Activated CD4-positive, alpha-beta T cell treated with anti-CD3 and anti-CD28 coated beads, Interleukin-10, Interleukin-2, amounts not matched to agents 100 ng/mL and 50 ng/mL, durations not matched to agents 16 hours and 8 hours (primary cell): ENCODE measurements at regions not wholly inside any gene's neighbourhood (a gene's known extent, or its start where the extent isn't known, plus 50 kb on each side); places are given as distances from the start of the nearest gene placed in this dataset.
"Not testable (repeated sequence)": the region's sequence is repeated elsewhere in the genome, so short reads cannot be mapped to it uniquely, and the experiment has no call there.

Experiments used
- DNase-seq: peaks from one replicate; pipeline ENCODE4 v3.0.0-alpha.2; 2020

DNA sequence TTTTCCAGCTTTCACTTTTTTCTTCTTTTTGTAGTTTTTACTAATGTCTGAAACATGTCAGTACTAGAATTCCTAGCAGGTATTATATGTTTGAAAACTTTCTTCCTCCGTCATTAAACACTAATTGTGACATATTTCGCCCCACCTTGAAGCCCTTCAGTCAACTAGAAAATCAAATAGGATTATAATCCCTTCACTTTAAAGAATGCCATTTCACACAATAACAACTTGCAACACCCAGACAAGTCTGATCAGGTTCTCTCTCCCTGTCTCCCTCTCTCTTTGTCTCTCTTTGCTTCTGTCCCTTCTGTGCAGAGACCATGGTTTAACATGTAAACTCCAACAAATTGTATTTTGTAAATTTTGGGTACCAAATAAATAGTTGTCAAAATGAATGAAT, 373.5 kb downstream of the SEMA3D start:
- no peak for DNase-seq

DNA sequence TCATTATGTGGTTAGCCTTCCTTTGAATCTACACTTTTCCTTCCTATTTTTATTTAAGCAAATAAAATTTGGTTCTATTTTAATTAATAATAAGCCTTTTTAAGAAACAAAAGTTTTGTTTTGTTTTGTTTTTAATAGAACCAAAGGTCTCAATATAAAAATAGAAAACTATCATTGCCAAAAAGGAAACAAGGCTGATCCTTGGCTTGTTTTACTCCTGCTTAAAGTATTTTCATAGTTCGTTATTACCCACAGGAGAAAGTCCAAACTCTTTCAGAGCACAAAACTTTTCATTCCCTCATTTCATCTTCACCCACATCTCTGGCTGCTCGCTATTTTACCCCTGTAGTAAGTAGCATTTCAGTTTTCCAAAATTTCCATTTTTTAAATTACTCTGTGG, 374.8 kb downstream of the SEMA3D start:
- DNase-seq: no peak

DNA sequence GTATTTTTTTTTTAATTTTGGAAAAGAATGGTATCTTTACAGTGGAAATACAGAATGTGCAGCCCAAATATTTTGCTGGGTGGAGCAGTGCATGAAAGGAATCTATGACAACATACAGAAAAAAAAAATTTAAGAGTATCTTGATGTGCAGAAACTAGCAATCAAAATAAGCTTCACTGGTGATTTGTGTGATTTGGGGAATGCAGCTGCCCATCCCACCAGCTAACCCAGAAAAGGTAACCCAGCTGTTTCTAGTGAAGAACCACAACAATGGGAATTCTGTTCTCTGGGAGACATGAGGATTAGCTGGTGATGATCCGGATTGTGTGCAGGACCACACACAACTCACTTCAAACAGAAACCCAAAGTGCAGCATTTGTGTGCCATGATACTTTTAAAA, 375.5 kb downstream of the SEMA3D start:
- DNase-seq: no peak

DNA sequence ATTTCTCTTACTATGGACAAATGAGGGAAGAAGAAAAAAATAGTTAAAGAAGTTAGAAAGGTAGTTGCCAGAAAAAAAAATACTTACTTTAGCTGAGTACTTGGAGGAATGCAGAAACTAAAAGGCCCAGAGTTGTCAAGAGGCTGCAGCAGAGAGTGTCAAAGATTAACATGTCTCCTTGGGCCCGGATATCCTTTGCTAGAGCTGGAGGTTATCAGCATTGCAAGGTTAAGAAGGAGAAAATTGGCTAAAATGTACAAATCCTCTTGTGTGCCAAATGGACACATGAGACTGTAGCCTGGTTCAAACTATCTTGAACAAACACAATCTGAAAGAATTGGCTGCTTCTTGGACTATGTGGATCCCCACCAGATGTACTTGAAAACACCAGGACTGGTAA, 377.0 kb downstream of the SEMA3D start:
- no peak for DNase-seq

DNA sequence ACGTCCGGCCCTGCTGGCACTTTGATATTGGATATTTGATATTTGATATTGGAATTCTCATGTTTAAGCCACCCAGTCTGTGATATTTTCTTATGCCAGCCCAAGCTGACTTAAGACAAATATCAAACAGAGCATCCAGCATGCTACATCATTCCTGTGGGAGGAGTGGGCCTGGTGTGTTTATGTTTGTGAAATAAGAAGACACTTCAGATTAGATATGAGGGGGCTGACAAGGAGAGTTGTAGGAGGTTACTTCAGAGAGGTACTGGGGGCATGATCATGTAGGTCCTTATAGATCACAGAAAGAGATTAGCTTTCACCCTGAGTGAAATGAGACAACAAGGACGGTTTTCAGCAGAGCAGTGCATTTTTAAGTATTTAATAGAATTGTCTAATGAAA, 382.9 kb downstream of the SEMA3D start:
- no peak for DNase-seq

DNA sequence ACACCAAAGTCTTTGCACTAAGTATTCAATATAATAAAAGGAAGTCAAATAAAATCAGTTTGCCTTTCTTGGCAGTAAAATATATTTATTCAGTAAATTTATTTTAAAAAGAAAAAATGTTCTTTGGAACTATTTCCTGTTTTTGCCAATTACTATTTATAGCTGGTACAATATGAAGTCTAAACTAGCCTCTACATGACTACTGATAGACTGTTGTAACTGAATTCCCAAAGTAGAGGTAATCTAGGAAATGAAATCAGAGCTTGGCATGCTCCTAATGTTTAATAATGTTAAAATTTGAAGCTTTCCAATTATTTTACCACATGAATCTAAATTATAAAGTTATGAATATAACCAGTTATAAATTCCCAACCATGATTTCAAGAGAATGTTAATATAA, 385.5 kb downstream of the SEMA3D start:
- DNase-seq: no peak

DNA sequence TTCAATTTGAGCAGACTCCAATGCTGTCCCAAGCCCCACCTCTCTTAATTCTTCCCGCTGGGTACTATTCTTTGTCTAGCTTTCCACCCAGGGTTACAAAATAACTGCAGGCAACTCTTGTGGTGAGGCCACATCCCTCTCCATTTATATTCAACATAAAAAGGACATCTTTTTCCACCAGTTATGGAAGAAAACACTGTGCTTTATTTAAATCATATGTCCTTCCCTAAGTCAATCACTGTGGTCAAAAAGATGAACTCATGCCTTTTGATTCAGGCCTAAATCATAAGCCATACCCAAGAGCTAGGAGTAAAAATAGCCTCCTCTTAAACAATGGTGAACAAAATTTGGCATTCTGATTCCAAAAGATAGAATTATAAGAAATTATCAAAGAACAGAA, 386.0 kb downstream of the SEMA3D start:
- DNase-seq: no peak

DNA sequence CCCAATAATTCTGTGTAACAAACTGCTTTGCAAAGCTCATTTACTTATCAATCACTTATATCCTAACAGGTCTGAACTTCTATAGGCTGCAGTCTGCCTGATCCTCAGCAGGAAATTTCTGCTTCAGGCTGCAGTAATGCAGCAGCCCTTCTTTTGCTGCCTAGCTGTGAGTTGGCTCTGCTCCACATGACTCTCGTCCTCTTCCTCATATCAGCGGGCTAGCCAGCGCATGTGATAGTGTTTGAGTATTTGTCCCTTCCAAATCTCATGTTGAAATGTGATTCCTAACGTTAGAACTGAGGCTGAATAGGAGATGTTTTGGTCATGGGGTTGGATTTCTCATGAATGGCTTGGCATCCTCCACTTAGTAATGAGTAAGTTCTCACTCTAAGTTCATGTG, 387.8 kb downstream of the SEMA3D start:
- DNase-seq: no peak

DNA sequence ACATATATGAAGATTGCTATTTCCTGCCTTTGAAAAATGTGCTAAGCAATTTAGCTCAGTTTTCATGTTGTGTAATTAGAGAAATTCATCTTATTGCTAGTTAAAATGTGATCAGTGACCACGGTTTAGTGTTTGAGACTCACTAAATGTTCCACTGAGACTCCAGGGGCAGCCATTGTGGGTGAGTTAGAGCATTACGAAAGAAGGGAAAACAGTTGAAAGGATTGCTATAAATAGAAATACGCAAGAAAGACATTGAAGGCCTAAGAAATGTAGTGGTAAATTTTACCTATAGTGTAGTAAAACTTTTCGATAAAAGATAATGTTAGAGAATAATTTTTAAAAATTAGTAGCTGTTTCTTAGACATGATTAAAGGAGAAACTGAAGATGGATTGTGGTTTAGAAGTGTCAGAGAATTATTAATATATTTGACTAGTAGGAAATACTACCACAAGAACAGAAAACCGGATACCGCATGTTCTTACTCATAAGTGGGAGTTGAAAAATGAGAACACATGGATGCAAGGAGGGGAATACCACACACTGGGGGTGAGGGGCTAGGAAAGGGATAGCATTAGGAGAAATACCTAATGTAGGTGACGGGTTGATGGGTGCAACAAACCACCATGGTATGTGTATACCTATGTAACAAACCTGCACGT, 394.5 kb downstream of the SEMA3D start:
- DNase-seq: no peak

DNA sequence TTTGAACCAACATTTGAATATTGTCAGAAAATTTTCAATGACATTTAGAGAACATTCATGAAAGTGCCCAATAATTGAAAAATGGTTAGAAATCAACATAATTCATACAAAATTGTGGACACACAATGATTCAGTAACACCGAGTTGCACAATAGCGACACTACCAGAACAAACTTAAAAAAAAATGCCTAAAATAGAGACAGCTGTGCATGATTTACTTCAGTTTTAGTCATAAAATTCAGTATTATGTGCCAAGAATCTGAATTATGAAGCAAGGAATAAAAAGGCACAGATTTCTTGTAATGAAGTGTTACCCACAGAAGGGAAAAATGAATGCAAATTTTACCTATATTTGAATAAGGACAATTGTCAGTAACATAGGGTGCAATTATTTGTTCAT, 396.0 kb downstream of the SEMA3D start:
- no peak for DNase-seq

DNA sequence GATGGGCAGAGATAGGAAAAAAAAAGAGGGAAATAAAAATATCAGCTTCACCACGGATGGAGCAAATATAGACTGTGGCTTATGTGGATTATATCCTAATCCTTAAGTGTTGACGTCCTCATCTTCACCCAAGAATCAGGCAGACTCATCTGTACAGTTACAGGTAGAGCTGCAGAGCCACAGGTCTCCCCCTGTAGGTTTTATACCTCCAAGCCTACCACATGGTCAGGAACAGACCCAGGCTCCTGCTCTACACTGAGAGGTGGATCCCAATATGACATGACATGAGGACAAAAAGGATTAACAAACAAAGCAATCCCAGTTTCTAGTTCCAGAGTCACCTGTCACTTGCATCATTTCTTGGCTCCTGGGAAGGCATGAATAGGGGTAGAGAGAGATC, 400.8 kb downstream of the SEMA3D start:
- no peak for DNase-seq

DNA sequence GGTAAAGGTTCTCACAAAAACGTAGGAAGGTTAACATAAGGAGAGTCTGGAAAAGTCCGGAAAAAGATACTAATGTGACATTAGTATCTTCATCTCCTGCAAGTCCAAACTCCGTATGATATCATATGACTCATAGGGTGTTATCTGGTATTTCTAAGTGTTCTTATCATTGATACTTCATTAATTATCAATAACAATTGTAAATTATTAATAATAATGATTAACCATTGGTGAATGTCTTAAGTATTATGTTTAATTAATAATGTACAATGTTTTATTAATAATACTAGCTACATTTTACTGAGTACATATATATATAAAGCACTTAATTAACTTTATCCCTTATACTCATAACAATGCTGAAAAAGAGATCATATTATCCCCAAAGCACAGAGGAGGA, 402.4 kb downstream of the SEMA3D start:
- DNase-seq: no peak

DNA sequence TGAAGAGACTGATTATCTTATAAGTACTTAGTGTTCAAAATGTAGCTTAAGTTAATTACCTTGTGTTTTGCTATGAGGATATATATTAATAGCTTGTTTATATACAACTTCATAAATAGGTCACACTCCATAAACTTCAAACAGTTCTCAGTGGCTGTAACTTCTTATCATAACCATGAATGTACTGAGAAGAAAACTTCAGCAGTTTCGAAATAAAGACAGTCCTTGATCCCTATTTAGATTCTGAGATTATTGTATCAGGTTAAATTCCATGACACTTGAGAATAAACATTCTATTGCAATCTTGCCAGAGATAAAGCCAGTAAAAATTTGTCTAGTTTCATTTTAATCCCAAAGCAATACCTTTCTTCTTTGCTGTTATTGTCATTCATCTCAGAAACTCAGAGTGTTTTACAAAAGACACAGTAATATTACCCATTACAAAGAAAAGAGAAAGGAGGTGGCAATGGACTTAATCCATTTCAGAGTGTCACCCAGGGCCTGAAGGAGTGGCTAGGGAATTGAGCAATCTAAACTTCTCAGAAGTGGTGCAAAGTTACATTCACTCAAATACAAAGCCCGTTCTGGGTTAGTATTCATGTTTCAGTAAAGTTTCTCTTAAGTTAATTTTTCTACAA, 403.6 kb downstream of the SEMA3D start:
- no peak for DNase-seq

DNA sequence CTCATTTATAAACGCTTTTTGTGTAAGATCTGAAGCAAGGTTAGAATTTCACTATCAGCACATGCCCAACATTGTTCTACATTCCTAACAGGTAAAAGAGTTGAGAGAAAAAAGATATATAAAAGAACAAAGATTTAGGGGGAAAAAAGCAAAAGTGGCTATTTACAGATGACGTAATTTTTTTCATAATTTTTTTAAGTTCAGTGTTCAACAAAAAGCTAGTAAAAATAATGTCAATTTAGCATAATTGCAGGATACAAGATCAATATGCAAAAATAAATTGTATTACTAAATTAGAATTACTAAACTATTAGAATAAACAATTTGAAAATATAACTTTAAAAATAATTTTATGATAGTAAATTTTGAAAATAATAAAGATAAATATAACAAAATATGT, 405.0 kb downstream of the SEMA3D start:
- no peak for DNase-seq

DNA sequence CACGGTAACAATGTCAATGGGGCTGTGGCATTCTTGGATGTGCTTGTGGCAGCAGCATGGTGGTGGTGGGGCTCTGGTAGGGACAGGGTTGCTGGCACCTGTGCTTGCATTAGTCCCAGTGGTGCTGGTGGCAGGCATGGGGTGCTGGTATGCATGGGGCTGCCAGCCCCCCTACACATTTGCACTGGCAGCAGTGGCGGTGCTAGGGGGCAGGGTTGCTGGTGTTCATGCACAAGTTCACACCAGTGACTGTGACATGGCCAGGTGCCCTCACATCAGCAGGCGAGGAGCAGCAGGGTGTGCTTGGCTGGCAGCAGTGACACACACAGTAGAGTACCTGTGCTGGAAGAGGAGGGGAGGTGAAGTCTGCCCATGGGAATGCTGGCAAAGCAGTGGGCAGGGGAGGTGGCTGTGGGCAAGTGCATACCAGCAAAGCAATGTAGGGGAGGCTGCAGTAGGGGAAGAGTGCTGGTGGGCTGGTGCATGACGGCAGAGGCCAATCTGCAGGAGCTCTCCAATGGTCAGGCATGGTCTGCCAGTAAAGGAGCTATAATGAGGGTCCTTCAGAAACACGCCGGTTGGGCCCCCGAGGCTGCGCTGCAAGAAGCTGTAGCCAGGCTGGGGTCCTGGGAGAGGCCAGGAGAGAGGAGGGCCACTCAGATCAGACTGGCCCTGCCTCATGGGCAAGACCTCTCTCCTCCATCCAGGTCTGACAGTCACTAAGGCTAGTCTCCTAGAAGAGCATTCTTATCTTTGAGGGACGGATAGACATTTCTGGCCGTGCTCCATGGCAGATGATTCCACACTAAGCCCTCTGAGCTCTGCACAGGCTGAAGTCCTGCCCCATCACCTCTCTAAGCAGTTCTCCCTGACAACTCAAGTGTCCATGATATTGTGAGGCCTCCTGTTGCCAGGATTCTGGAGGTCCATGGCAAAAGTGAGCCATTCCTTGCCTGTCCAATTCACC, 406.4 kb downstream of the SEMA3D start:
- DNase-seq: no peak

DNA sequence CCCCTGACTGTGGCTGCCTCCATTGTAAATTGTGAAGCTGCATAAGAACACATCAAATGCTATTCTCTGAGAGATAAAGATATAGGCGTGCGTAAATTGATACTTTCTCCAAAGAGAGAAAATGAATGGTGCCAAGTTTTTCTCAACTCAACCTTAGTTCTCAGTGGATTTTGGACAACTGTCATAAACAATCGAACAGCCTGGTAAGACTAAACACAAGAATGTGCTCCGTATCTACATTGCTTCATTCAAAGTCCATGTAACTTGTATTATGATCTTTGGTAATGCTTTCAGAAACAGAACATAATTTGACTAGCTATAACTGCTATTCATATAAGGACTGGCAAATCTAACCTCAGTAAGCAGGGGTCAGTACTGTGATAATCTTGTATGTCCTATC, 429.1 kb downstream of the SEMA3D start:
- DNase-seq: no peak

DNA sequence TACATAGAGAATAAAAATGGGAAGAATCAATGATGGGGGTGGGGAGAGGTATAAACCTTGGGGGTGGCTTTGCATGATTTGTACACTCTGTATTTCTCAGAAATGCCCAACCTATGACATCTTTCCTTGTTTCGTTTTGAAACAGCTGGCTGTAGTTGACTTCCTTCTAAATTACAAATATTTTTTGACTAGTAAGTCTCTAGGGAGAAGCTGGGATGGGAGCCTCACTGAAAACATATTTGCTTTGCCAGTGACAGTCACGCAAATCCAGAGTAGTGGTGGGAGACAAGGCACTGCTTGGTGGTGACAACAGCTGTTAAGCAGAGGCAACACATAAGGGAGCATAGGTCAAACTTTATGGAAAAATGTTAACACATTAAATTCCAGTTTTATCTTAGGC, 440.5 kb downstream of the SEMA3D start:
- DNase-seq: no peak

DNA sequence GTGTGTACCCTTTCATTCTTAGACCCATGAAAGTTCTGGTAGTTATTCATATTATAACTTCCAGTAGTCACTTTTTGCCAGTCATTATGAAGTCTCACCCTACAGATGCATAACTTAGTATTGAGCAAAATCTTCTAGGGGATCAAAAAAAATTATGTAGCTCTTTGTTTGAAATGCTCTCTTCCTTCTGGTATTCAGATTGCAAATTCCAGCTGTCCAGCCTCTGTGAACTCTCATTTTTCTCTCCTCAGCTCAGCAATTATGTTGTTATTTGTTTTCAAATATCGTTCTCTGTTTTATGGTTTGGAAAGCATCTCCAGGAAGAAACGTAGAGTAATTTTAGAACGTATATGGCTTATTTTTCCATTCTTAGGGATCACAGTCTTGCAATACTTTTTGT, 442.5 kb downstream of the SEMA3D start:
- no peak for DNase-seq

DNA sequence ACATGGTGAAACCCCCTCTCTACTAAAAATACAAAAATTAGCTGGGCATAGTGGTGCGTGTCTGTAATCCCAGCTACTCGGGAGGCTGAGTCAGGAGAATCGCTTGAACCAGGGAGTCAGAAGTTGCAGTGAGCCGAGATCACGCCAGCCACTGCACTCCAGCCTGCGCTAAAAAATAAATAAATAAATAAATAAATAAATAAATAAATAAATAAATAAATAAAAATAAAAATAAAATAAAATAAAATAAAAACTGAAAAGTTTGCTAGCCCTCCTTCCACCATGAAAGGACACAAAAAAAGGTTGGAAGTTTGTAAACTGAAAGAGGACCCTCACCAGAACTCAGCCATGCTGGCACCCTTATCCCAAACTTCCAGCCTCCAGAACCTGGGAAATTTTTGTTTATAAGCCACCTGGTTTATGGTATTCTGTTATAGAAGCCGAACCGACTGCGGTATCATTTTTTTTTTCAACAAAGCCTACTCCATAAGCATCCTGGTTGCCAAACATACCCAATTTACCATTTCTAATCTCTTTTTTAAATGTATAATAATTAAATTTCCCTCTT, 448.2 kb downstream of the SEMA3D start:
- no peak for DNase-seq

DNA sequence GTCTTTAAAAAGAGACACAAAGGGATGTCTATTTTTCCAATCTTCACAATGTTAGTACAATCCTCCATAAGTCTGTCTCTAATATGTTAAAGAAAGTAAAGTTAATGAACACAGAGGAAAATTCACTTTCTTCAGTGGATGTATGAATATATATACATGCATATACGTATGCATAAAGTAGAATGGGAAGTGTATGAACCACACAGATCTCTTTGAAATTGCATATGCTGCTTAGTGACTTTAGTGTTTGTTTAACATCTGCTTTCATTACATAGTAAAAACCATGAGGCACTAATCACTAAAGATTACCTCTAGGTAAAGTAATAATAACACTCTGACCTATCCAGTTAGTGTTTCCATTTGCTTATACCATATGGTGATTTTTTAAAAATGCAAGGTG, 451.2 kb downstream of the SEMA3D start:
- no peak for DNase-seq

DNA sequence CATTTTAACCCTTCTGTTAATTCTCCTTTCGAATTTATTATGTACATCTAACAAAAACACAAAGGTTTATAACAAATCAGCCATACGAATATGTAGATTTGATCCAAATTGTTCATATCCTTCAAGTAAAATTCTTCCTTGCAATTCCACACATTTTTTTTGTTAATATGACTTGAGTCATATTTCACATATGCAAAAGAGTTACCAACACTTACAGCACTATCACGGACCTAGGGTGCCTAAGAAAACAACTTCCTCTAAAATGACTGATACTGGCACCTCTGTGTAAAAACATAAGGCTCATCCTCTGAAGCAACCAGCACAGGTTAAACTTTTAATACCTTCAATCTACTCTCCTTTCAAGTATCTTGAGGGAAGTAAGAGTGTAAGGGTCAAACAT, 451.8 kb downstream of the SEMA3D start:
- no peak for DNase-seq

DNA sequence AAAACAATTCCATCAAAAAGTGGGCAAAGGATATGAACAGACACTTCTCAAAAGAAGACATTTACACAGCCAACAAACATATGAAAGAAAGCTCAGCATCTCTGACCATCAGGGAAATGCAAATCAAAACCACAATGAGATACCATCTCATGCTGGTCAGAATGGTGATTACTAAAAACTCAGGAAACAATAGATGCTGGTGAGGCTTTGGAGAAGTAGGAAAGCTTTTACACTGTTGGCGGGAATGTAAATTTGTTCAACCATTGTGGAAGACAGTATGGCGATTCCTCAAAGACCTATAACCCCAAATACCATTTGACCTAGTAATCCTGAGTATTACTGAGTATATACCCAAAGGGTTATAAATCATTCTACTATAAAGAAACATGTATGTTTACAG, 452.9 kb downstream of the SEMA3D start:
- DNase-seq: not testable (repeated sequence)

DNA sequence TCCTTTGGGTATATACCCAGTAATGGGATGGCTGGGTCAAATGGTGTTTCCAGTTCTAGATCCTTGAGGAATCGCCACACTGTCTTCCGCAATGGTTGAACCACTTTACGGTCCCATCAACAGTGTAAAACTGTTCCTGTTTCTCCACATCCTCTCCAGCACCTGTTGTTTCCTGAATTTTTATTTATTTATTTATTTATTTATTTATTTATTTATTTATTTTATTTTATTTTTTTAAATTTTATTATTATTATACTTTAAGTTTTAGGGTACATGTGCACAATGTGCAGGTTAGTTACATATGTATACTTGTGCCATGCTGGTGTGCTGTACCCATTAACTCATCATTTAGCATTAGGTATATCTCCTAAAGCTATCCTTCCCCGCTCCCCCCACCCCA, 456.0 kb downstream of the SEMA3D start:
- not testable (repeated sequence) for DNase-seq

DNA sequence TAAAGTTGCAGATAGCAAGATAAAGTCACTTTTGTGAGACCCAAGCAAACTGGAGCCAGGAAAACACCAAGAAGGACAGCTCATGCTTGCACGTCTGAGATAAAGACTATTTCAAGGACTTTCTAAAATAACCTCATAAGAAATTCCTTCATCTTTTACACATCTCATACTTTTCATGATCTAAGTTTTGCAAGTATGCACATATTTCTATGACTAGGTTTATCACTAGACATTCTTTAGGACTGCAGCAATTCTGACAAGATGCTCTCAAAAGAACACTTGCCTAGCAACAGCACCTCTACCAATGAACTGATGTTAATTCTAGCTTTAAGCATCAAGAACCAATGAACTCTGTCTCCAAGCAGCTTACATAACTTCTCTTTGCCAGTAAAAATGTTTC, 457.6 kb downstream of the SEMA3D start:
- no peak for DNase-seq
